Esophagus squamous epithelium (tissue), 5 donors: ENCODE measurements at regions not wholly inside any gene's neighbourhood (a gene's known extent, or its start where the extent isn't known, plus 50 kb on each side); places are given as distances from the start of the nearest gene placed in this dataset.

Experiments
- DNase-seq: peaks from one replicate; lab custom pipeline; 2025; lab: John Stamatoyannopoulos, UW
- H3K27ac ChIP-seq, 4 donors: fragments of 200-600 bp; sonication (generic); one replicate each; pipeline ENCODE4 v1.5.1; 2016 to 2019; ENCODE audit warnings: mild to moderate bottlenecking in 1 of 4
- H3K27me3 ChIP-seq, 4 donors: fragments of 200-600 bp; sonication (generic); 1 replicate in 3 of 4; 2 replicates in 1 of 4; pipeline versions ENCODE4 v1.5.1 to v1.6.0; 2017 to 2021; ENCODE audit warnings: antibody characterized with exemption in 1 of 4
- H3K36me3 ChIP-seq, 3 donors: fragments of 200-600 bp; sonication (generic); one replicate each; pipeline ENCODE4 v1.5.1; 2016 to 2019
- H3K4me1 ChIP-seq, 3 donors: fragments of 200-600 bp; sonication (generic); one replicate each; pipeline ENCODE4 v1.5.1; 2017 to 2019
- H3K4me3 ChIP-seq, 4 donors: fragments of 200-600 bp; sonication (generic); 1 replicate in 3 of 4; 2 replicates in 1 of 4; pipeline ENCODE4 v1.5.1; 2016 to 2019; ENCODE audit warnings: mild to moderate bottlenecking in 2 of 4, moderate library complexity in 1 of 4
- H3K9me3 ChIP-seq, 3 donors: fragments of 200-600 bp; sonication (generic); one replicate each; pipeline ENCODE4 v1.5.1; 2016 to 2019
- POLR2A ChIP-seq, 4 donors: fragments of 450-650 bp; IDR thresholded peaks; one replicate each; pipeline ENCODE4 v1.6.1; 2017; ENCODE audit warnings: antibody characterized with exemption in 4 of 4, mild to moderate bottlenecking in 4 of 4, moderate library complexity in 3 of 4
- WGBS, 2 donors: methylation state at CpG; one replicate each; pipeline ENCODE4 v1.1.5; 2018; 5-methylcytosine and 5-hydroxymethylcytosine counted together
- intact Hi-C: fragments of 100-400 bp; cut with DNase I; formaldehyde crosslinking; loops from one replicate; pipeline ENCODE4 v1.15.0; 2022
- small RNA-seq, 4 donors: library from RNA; depleted of rRNA; stranded (forward); fragments of <200 nt; gene quantifications; one replicate each; pipeline ENCODE3, GENCODE V24; 2016
- TF ChIP-seq, protein P1 (sequence below), 6 experiments: fragments of 450-650 bp in 4 of 6; fragments of 200-600 bp in 2 of 6; sonication (generic) in 2 of 6; IDR thresholded peaks; one replicate each; pipeline ENCODE4 v1.5.1; 2016 to 2019; ENCODE audit warnings: antibody characterized with exemption in 6 of 6, mild to moderate bottlenecking in 4 of 6, moderate library complexity in 4 of 6
- donor health status: DM: yes; HTN: yes; CAD: no.

GRCh38 chr18:22112215-22112614, 57.2 kb upstream of the GATA6 start:
- H3K4me3 ChIP-seq = no peak overlapping the region
- intact Hi-C loops = no loop called here
- no peaks in the 10 kb centered on the region for H3K9me3 ChIP-seq
- H3K36me3 ChIP-seq = no peaks in the 10 kb centered on the region
- H3K4me1 ChIP-seq = no peaks in the 10 kb centered on the region
- no peak for DNase-seq
- WGBS, 2 donors = 88 to 90% methylated on average over 5 of the region's 5 CpGs
- TF ChIP-seq POLR2A (IDR thresholded peaks at IDR 0.05) = no peak
- TF ChIP-seq, protein P1, sequence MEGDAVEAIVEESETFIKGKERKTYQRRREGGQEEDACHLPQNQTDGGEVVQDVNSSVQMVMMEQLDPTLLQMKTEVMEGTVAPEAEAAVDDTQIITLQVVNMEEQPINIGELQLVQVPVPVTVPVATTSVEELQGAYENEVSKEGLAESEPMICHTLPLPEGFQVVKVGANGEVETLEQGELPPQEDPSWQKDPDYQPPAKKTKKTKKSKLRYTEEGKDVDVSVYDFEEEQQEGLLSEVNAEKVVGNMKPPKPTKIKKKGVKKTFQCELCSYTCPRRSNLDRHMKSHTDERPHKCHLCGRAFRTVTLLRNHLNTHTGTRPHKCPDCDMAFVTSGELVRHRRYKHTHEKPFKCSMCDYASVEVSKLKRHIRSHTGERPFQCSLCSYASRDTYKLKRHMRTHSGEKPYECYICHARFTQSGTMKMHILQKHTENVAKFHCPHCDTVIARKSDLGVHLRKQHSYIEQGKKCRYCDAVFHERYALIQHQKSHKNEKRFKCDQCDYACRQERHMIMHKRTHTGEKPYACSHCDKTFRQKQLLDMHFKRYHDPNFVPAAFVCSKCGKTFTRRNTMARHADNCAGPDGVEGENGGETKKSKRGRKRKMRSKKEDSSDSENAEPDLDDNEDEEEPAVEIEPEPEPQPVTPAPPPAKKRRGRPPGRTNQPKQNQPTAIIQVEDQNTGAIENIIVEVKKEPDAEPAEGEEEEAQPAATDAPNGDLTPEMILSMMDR (IDR thresholded peaks at IDR 0.05) = no peak
- H3K27me3 ChIP-seq = peaks cover 0 to 34% (median 0%) of the 10 kb centered on the region in 4 donors
- H3K27ac ChIP-seq = no peak overlapping the region

DNA sequence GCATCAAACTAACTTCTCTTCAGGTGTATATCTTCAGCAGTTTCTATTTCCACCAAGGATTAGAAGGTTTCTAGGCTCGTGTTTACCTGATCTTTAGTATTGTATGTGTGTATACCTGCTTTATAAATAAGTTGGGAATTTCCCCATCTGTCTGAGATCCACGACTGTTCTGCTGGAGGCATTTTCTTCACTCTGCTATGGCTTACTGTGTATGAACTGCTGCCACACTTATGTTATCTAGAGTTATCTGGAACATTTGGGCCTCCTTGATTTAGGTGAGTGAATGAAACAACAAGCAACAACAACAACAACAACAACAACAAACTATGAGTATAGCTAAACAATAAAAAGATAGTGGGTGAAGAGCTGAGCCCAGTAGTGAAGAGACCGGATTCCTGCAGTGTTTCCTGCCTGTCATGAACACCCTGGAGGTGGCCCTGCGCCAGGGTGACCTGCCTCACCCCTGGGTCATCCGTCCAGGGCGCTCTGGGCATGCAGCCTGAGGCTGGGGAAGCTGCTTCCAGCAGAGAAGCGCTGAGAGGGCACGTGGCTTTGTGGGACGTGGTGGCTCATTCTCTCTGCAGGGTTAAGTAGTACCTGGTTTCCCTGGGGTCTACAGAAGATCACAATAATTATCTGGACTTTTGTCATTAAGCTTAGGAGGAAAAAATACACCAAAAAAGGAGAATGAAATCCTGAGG, 56.1 kb upstream of the GATA6 start:
- 39 to 41% methylated on average over 8 to 9 of the region's 9 CpGs for WGBS, 2 donors
- no peak for DNase-seq
- H3K4me1 ChIP-seq = no peaks in the 10 kb centered on the region
- no peaks in the 10 kb centered on the region for H3K36me3 ChIP-seq
- TF ChIP-seq, protein P1 (IDR thresholded peaks at IDR 0.05) = no peak
- no peak for TF ChIP-seq POLR2A (IDR thresholded peaks at IDR 0.05)
- H3K27me3 ChIP-seq = peaks cover 0 to 36% (median 0%) of the 10 kb centered on the region in 4 donors
- no peak overlapping the region for H3K4me3 ChIP-seq
- intact Hi-C loops = no loop called here
- no peaks in the 10 kb centered on the region for H3K9me3 ChIP-seq
- no peak overlapping the region for H3K27ac ChIP-seq

DNA sequence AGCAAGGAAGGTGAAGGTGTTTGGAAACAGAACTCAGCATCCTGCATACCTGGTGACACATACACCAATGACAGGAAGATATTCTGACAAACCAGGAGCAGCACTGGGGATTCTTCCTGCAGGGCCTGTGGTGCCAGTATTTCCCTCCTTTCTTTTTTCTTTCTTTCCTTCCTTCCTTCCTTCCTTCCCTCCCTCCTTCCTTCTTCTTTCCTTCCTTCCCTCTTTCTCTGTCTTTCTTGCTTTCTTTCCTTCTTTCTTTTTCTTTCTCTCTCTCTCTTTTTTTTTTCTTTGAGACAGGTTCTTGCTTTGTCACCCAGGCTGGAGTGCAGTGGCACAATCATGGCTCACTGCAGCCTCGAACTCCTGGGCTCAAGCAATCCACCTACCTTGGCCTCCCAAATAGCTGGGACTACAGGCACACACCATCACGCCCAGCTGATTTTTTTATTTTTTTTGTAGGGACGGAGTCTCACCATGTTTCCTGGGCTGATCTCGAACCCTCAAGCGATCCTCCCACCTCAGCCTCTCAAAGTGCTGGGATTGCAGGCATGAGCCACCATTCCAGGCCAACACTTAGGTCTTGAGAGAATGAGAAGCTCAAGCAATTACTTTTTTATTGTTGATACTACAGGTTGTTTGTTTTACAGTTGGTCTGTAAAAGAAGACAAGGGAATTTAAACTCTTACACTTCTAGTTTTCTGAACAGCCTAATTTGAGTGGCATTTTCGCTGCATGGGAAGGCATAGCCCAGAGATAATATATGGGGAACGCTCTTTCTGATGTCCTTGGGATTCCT, 54.7 kb upstream of the GATA6 start:
- WGBS, 2 donors = 74 to 82% methylated on average over 7 of the region's 7 CpGs
- DNase-seq = no peak
- Histone ChIP-seq H3K4me1 (no peaks in the 10 kb centered on the region), H3K36me3 (no peaks in the 10 kb centered on the region), H3K27ac (no peak overlapping the region), H3K9me3 (no peaks in the 10 kb centered on the region), H3K27me3 (peaks cover 0 to 36% (median 0%) of the 10 kb centered on the region in 4 donors), H3K4me3 (no peak overlapping the region)
- intact Hi-C loops = no loop called here
- TF ChIP-seq, protein P1 (IDR thresholded peaks at IDR 0.05) = no peak
- no peak for TF ChIP-seq POLR2A (IDR thresholded peaks at IDR 0.05)

GRCh38 chr18:22115573-22115972, 53.8 kb upstream of the GATA6 start:
- Histone ChIP-seq H3K36me3 (no peaks in the 10 kb centered on the region), H3K27me3 (peaks cover 0 to 28% (median 0%) of the 10 kb centered on the region in 4 donors), H3K27ac (no peak overlapping the region), H3K4me3 (no peak overlapping the region), H3K9me3 (no peaks in the 10 kb centered on the region), H3K4me1 (no peaks in the 10 kb centered on the region)
- no peak for DNase-seq
- TF ChIP-seq, protein P1 (IDR thresholded peaks at IDR 0.05) = no peak
- TF ChIP-seq POLR2A (IDR thresholded peaks at IDR 0.05) = no peak
- intact Hi-C loops = no loop called here
- 36% methylated on average over 4 of the region's 4 CpGs for WGBS, 2 donors

Small RNAs in the stretch of these regions (small RNA-seq; reads per million reads assigned to genes)
- 0 to 0.18 (median 0) reads per million in 4 donors for gene RNA5SP451
